SJSA1 (cell line): ENCODE measurements at regions not wholly inside any gene's neighbourhood (a gene's known extent, or its start where the extent isn't known, plus 50 kb on each side); places are given as distances from the start of the nearest gene placed in this dataset.

Source experiments
- DNase-seq, 2 experiments: peaks; one replicate each; pipeline ENCODE4 v3.0.0-alpha.2; 2015 to 2020; ENCODE audit warnings: low spot score in 2 of 2, low read depth in 1 of 2
- H3K27ac ChIP-seq: fragments of 250-450 bp; sonication (Bioruptor Pico); 2 replicates; pipeline ENCODE4 v1.5.1; 2020; ENCODE audit warnings: mild to moderate bottlenecking, moderate library complexity
- H3K27me3 ChIP-seq: fragments of 250-450 bp; sonication (Bioruptor Pico); replicated peaks from 2 replicates; pipeline ENCODE4 v1.5.1; 2020; ENCODE audit warnings: mild to moderate bottlenecking, moderate library complexity
- H3K36me3 ChIP-seq: fragments of 250-450 bp; sonication (Bioruptor Pico); 2 replicates; pipeline ENCODE4 v1.5.1; 2020; ENCODE audit warnings: mild to moderate bottlenecking
- H3K4me1 ChIP-seq: fragments of 250-450 bp; sonication (Bioruptor Pico); replicated peaks from 2 replicates; pipeline ENCODE4 v1.6.1; 2021; ENCODE audit warnings: mild to moderate bottlenecking
- H3K4me3 ChIP-seq: fragments of 250-450 bp; sonication (Bioruptor Pico); 2 replicates; pipeline ENCODE4 v1.5.1; 2020; ENCODE audit warnings: mild to moderate bottlenecking
- H3K9me3 ChIP-seq: fragments of 250-450 bp; sonication (Bioruptor Pico); replicated peaks from 2 replicates; pipeline ENCODE4 v1.5.1; 2020; ENCODE audit warnings: mild to moderate bottlenecking

DNA sequence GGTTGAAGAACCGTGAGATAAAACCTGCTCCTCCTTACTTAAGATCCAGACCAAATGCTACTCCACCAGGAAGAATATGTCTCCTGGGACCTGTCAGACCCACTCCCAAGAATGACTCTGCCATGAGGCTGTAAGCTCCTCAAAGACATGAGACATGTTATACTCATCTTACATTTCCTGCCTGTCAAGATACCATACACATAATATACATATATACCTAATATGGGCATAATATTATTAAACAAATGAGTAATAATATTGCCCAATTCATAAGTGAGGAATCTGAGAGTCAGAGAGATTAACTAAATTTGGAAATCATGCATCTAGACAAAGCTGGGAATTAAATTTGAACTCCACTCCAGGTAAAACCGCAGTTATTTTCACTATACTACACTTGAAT, 634.9 kb downstream of the LMO4 start:
- DNase-seq, result no peak
- peaks cover 18% of the 10 kb centered on the region for H3K4me1 ChIP-seq

DNA sequence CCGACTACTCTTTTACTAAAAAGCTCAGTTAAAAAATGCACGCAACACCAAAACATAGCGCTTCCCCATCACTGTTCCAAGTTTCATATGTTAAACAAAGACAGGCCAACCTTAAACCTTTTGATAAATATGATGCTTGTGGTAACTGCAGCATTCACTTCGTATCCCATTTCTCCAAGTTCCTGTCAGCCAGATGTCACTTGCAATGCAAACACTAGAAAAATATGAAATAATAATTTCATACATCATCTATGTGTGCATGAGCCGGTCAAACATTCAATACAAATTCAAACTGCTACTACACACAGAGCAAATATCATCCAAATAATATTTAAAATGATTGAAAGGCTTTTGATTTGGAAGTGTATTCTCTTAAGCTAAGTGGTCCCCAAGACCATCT, 636.5 kb downstream of the LMO4 start:
- no peak overlapping the region for H3K4me3 ChIP-seq
- H3K27ac ChIP-seq, result no peak overlapping the region
- no peaks in the 10 kb centered on the region for H3K9me3 ChIP-seq
- no peaks in the 10 kb centered on the region for H3K27me3 ChIP-seq
- H3K4me1 ChIP-seq, result peaks cover 30% of the 10 kb centered on the region
- no peak for DNase-seq
- no peaks in the 10 kb centered on the region for H3K36me3 ChIP-seq

More for the DNA sequence above, 634.9 kb downstream of the LMO4 start:
- Histone ChIP-seq H3K4me3 (no peak overlapping the region), H3K9me3 (no peaks in the 10 kb centered on the region), H3K27me3 (no peaks in the 10 kb centered on the region), H3K36me3 (no peaks in the 10 kb centered on the region), H3K27ac (no peak overlapping the region)

GRCh38 chr1:87968197-87968955, 639.7 kb downstream of the LMO4 start:
- Histone ChIP-seq H3K4me1 (peaks cover 31% of the 10 kb centered on the region), H3K4me3 (no peak overlapping the region), H3K9me3 (no peaks in the 10 kb centered on the region), H3K27ac (peak overlapping the region; percentile 54), H3K27me3 (no peaks in the 10 kb centered on the region), H3K36me3 (no peaks in the 10 kb centered on the region)
- peak; percentile 82 to 87 for DNase-seq

GRCh38 chr1:87969040-87969439, 640.4 kb downstream of the LMO4 start:
- no peak for DNase-seq
- Histone ChIP-seq H3K4me3 (no peak overlapping the region), H3K36me3 (no peaks in the 10 kb centered on the region), H3K27me3 (no peaks in the 10 kb centered on the region), H3K4me1 (peaks cover 37% of the 10 kb centered on the region), H3K27ac (peak overlapping the region; percentile 19), H3K9me3 (no peaks in the 10 kb centered on the region)

- Histone ChIP-seq H3K27me3 (no peaks in the 10 kb centered on the region), H3K9me3 (no peaks in the 10 kb centered on the region), H3K4me1 (peaks cover 24% of the 10 kb centered on the region), H3K27ac (no peak overlapping the region), H3K4me3 (no peak overlapping the region), H3K36me3 (no peaks in the 10 kb centered on the region)
- DNase-seq, result no peak
Measured at GRCh38 chr1:87972811-87973210, 644.1 kb downstream of the LMO4 start.

GRCh38 chr1:87973896-87974295, 645.2 kb downstream of the LMO4 start:
- no peak for DNase-seq
- Histone ChIP-seq H3K4me3 (no peak overlapping the region), H3K27ac (no peak overlapping the region), H3K36me3 (no peaks in the 10 kb centered on the region), H3K9me3 (no peaks in the 10 kb centered on the region), H3K4me1 (peaks cover 15% of the 10 kb centered on the region), H3K27me3 (no peaks in the 10 kb centered on the region)

DNA sequence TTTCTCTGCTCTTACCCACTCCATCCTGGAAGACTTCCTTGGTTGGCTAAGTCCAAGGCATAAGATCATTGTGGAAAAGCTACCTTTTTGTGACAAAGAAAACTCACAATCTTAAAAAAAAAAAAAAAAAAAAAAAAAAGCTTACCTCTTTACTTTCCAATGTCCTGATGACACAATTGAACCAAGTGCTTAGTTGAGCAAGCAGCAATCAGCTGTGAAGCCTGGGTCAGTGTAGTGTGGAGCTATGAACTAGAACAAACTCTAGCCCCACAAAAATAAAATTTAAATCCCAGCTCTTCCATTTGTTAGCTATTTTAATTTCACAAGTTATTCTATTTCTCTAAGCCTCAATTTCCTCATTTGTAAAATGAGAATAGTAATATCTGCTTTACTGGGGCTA, 647.6 kb downstream of the LMO4 start:
- no peaks in the 10 kb centered on the region for H3K36me3 ChIP-seq
- H3K27me3 ChIP-seq, result no peaks in the 10 kb centered on the region
- no peak overlapping the region for H3K4me3 ChIP-seq

DNA sequence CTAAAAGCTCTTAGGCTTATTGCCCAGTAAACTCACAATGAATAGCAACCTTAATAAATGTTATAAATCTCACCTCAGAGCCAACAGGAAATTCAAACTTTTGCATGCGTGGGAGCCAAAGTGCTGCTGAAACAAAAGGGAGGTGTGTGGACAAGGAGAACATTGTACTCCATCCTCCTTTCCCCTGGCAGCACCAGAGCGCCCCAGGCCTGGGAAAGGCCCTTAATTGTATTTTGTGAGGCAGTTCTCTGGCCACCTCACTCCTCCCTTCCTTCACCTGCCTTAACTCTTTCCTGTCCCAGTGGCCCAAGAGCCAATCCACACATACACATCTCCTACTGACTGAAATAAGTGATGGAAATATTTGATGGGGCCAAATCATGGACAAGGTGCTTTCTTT, 648.5 kb downstream of the LMO4 start:
- H3K27ac ChIP-seq, result no peak overlapping the region
- peaks cover 7% of the 10 kb centered on the region for H3K4me1 ChIP-seq
- no peaks in the 10 kb centered on the region for H3K36me3 ChIP-seq
- H3K27me3 ChIP-seq, result no peaks in the 10 kb centered on the region
- no peak for DNase-seq
- H3K9me3 ChIP-seq, result no peaks in the 10 kb centered on the region
- no peak overlapping the region for H3K4me3 ChIP-seq

More for the DNA sequence above, 647.6 kb downstream of the LMO4 start:
- no peak overlapping the region for H3K27ac ChIP-seq
- peaks cover 7% of the 10 kb centered on the region for H3K4me1 ChIP-seq
- no peaks in the 10 kb centered on the region for H3K9me3 ChIP-seq
- DNase-seq, result no peak

GRCh38 chr1:87979079-87979478, 650.4 kb downstream of the LMO4 start:
- H3K4me3 ChIP-seq, result no peak overlapping the region
- H3K9me3 ChIP-seq, result no peaks in the 10 kb centered on the region
- H3K27ac ChIP-seq, result no peak overlapping the region
- H3K4me1 ChIP-seq, result no peaks in the 10 kb centered on the region
- no peak for DNase-seq
- H3K36me3 ChIP-seq, result no peaks in the 10 kb centered on the region
- no peaks in the 10 kb centered on the region for H3K27me3 ChIP-seq

GRCh38 chr1:87980494-87980893, 651.8 kb downstream of the LMO4 start:
- no peaks in the 10 kb centered on the region for H3K27me3 ChIP-seq
- H3K9me3 ChIP-seq, result no peaks in the 10 kb centered on the region
- no peaks in the 10 kb centered on the region for H3K4me1 ChIP-seq
- H3K36me3 ChIP-seq, result no peaks in the 10 kb centered on the region
- no peak for DNase-seq
- H3K4me3 ChIP-seq, result no peak overlapping the region
- no peak overlapping the region for H3K27ac ChIP-seq

DNA sequence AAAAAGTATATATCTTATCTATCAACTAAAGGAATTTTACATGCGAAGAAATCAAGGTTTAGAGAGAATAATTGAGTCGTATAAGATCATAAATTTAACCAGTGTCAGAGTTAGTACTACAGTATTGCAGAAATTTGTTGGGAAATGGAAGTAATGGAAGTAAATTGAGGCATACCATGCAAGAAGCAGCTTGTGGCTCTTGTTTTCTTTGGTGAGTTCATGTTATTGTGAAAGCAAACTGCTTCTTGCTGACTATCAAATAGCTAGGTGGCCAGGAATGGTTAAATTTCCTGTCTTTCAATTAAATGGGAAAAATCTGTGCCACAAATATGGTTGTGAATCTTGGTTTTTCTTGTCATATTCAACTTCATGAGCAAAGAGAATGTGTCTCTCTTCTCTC, 652.7 kb downstream of the LMO4 start:
- Histone ChIP-seq H3K4me3 (no peak overlapping the region), H3K9me3 (no peaks in the 10 kb centered on the region), H3K27me3 (no peaks in the 10 kb centered on the region), H3K36me3 (no peaks in the 10 kb centered on the region), H3K27ac (no peak overlapping the region), H3K4me1 (no peaks in the 10 kb centered on the region)
- DNase-seq, result no peak

- no peak overlapping the region for H3K27ac ChIP-seq
- no peak for DNase-seq
- no peaks in the 10 kb centered on the region for H3K9me3 ChIP-seq
- H3K4me1 ChIP-seq, result no peaks in the 10 kb centered on the region
- H3K4me3 ChIP-seq, result no peak overlapping the region
- H3K36me3 ChIP-seq, result no peaks in the 10 kb centered on the region
- no peaks in the 10 kb centered on the region for H3K27me3 ChIP-seq
Measured at GRCh38 chr1:87981810-87982209, 653.1 kb downstream of the LMO4 start.

- DNase-seq, result no peak
- Histone ChIP-seq H3K4me1 (no peaks in the 10 kb centered on the region), H3K36me3 (no peaks in the 10 kb centered on the region), H3K9me3 (no peaks in the 10 kb centered on the region), H3K4me3 (no peak overlapping the region), H3K27me3 (no peaks in the 10 kb centered on the region), H3K27ac (no peak overlapping the region)
Measured at GRCh38 chr1:87983841-87984240, 655.2 kb downstream of the LMO4 start.

DNA sequence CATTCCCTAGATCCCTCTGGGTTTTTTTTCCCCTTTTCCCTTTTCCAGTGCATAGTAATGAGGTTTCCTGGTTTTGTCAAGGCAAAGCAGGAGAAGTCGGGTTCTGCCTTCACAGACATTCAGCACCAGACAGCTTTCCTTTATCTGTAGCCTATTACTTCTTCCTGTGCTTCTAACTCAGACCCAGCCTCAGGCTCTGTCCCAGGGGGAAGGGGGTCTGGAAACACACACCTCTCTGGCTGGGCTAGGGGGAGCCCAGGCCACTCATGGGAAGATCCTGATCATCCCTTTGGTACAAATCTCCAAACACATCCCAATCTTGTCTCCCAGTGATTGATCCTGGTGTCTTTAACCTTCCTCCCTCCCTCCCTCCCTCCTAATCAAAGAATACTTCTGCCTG, 656.4 kb downstream of the LMO4 start:
- Histone ChIP-seq H3K36me3 (no peaks in the 10 kb centered on the region), H3K27ac (no peak overlapping the region), H3K9me3 (no peaks in the 10 kb centered on the region; the same call in 1 of the 2 replicates), H3K4me3 (no peak overlapping the region), H3K4me1 (no peaks in the 10 kb centered on the region), H3K27me3 (no peaks in the 10 kb centered on the region)
- no peak for DNase-seq
